A549 (cell line): ENCODE measurements at regions not wholly inside any gene's neighbourhood (a gene's known extent, or its start where the extent isn't known, plus 50 kb on each side); places are given as distances from the start of the nearest gene placed in this dataset.

Source experiments
- BHLHE40 ChIP-seq: IDR thresholded peaks from 2 replicates; pipeline ENCODE4 v1.6.1; 2012; ENCODE audit warnings: low read depth, low read length, inconsistent platforms
- CHD4 ChIP-seq: fragments of 200-600 bp; sonication (generic); IDR thresholded peaks from 2 replicates; pipeline ENCODE4 v1.6.1; 2016; ENCODE audit warnings: antibody characterized with exemption, mild to moderate bottlenecking, borderline replicate concordance
- CTCF ChIP-seq: fragments of >200 bp; sonication (Bioruptor Twin); formaldehyde crosslinking; IDR thresholded peaks from 3 replicates; pipeline ENCODE4 v1.5.1; 2016
- ELK1 ChIP-seq: fragments of 150-350 bp; IDR thresholded peaks from 2 replicates; pipeline ENCODE4 v1.6.1; 2014; ENCODE audit warnings: low read depth, mild to moderate bottlenecking, low read length
- MAFK ChIP-seq: fragments of 450-650 bp; IDR thresholded peaks from 2 replicates; pipeline ENCODE4 v1.6.1; 2014; ENCODE audit not compliant: partially characterized antibody
- MAX ChIP-seq: IDR thresholded peaks from 2 replicates; pipeline ENCODE4 v1.6.1; 2012
- MYC ChIP-seq: IDR thresholded peaks from 2 replicates; pipeline ENCODE4 v1.6.1; 2012; ENCODE audit warnings: mild to moderate bottlenecking, inconsistent platforms, low read length, improper control_type of control experiment, borderline replicate concordance
- PBX3 ChIP-seq: IDR thresholded peaks from 2 replicates; pipeline ENCODE4 v1.6.1; 2012
- POLR2A ChIP-seq: IDR thresholded peaks from 2 replicates; pipeline ENCODE4 v1.6.1; 2012; ENCODE audit warnings: mild to moderate bottlenecking, low read length
- RCOR1 ChIP-seq: fragments of 150-350 bp; IDR thresholded peaks from 2 replicates; pipeline ENCODE4 v1.6.1; 2014; ENCODE audit warnings: antibody characterized with exemption, low read length, low read depth
- REST ChIP-seq: fragments of 200-600 bp; sonication (generic); IDR thresholded peaks from 2 replicates; pipeline ENCODE4 v1.6.1; 2016; ENCODE audit warnings: antibody characterized with exemption, mild to moderate bottlenecking, moderate library complexity
- SMC3 ChIP-seq: fragments of >200 bp; sonication (Bioruptor Twin); formaldehyde crosslinking; IDR thresholded peaks from 3 replicates; pipeline ENCODE4 v1.6.1; 2018; ENCODE audit warnings: inconsistent platforms
- USF2 ChIP-seq: fragments of 450-650 bp; IDR thresholded peaks from 2 replicates; pipeline ENCODE4 v1.6.1; 2014; ENCODE audit warnings: antibody characterized with exemption

GRCh38 chr12:127339065-127339464, 927.9 kb upstream of the TMEM132C start:
- TF ChIP-seq MYC: no peak
- TF ChIP-seq ELK1: no peak
- TF ChIP-seq RCOR1: no peak
- no peak for TF ChIP-seq CHD4
- TF ChIP-seq SMC3: no peak
- no peak for TF ChIP-seq CTCF
- no peak for TF ChIP-seq USF2
- TF ChIP-seq POLR2A: no peak
- no peak for TF ChIP-seq PBX3
- no peak for TF ChIP-seq MAFK
- TF ChIP-seq BHLHE40: no peak
- TF ChIP-seq MAX: no peak
- no peak for TF ChIP-seq REST
